T-helper 2 cell treated with Interferon-gamma antibody and Interleukin-4, amounts not matched to agents 100 ng/mL and 5 ng/mL, for 36 hours (primary cell): ENCODE measurements at regions not wholly inside any gene's neighbourhood (a gene's known extent, or its start where the extent isn't known, plus 50 kb on each side); places are given as distances from the start of the nearest gene placed in this dataset.

Experiments used
- intact Hi-C: fragments of 100-400 bp; cut with micrococcal nuclease; formaldehyde crosslinking; loops from one replicate; pipeline ENCODE4 v1.15.1; 2023

DNA sequence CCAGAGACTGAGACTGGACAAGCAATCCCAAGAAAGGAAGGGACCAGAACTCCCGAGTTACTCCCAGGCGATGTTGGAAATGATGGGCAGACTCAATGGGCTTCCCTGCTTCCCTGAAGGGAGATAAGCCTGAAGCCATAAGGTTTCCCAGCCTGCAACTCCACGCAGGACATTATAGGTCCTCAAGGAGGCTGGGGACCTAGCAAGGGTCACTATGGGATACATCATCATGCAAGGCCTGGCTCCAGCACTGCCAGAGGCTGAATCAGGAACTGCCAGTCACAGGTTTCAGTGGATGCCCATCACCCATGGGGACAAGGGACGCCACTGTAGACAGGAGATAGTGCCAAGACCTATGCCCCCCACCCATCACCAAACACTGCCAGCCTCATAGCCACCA lies 338.7 kb downstream of the IRS2 start:
- intact Hi-C loops = no loop called here

DNA sequence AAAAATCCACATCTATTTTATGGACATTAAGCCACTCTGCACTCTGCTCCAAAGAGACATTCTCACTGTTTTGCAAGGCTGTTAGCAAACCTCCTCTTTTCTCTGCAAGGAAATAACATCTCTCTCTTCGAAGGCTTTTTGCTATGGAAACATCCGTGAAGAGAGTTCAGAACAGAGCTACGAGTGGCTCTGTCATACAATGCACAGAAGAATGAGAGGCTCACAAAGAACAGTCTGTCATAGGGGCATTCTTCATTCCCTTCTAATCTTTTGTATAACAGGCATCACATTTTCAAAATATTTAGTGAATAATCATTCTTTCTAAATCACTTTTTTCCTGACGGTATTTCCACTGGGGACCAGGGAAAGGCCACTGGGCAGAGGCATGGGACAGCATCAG lies 346.1 kb downstream of the IRS2 start:
- intact Hi-C loops = no loop called here

DNA sequence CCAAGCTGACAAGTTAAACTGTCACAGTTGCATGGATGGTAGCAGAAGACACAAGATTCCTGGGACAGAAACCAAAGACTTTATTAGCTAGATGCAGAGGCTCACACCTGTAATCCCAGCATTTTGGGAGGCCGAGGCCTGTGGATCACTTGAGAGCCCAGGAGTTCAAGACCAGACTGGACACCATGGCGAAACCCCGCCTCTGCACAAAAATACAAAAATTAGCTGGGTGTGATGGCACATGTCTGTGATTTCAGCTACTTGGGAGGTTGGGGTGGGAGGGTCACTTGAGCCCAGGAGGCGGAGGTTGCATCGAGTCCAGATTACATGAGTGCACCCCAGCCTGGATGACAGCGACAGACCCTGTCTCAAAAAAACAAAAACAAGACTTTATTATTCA lies 346.6 kb downstream of the IRS2 start:
- intact Hi-C loops = no loop called here

DNA sequence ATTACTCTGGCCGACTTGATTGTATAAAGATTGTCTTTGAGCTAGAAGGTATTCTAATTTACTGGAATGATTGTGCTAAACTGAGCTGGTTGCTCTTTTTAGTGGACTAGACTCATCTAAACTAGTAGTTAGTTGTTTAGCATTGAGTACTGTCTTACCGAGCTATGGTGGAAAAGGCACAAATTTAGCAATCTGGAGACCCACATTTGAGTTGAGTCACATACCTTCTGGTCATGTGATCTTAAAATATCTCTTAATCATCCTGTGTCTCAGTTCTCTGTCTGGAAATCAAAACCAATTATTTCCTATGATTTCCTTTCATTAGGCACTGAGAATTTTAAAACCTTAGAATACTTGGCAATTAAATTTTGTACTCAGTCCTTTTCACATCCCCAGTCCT lies 349.5 kb downstream of the IRS2 start:
- intact Hi-C loops = no loop called here

DNA sequence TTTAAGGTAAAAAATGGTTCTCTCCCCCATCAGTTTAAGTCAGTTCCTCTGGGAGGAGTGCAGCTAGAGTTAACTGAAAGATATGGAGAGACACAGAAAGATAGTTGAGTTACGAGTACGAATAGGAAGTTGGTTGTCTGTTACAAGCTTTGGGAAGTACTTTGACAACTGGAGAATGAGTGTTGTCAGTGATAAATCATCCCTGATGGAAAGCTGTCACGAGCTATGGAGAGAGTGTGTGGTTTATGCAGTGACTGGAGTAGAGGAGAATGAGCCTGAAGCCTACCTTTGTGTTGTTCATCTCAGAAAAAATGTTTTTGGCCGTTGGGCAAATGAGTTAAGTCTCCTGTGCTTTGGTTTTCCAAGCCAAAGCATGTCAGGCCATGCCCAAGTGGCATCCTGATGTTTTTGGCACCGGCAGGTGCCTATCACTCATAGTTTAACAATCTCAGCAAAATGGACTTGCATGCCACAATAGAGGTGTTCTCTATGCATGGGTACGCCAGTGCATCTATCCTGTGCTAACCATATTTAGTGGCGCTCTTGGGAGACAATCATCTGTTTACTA lies 350.2 kb downstream of the IRS2 start:
- intact Hi-C loops = no loop called here

DNA sequence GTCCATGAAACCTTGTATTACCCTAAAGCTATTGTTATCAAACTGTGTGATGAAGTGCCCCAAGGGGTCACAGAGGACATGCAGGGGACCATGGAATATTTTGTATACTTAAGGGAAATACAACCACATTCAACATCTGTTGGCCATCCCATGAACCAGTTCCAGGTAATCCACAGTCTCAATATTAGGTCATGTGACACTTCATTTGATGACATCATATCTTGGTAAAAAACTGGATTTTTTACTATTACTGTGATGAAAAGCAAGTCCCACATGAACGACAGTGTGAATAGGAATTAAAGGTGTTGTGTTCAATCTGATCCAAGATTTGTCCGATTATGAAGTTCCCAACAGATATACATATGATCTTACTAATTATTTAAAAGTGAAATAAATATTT lies 355.2 kb downstream of the IRS2 start:
- intact Hi-C loops = no loop called here

DNA sequence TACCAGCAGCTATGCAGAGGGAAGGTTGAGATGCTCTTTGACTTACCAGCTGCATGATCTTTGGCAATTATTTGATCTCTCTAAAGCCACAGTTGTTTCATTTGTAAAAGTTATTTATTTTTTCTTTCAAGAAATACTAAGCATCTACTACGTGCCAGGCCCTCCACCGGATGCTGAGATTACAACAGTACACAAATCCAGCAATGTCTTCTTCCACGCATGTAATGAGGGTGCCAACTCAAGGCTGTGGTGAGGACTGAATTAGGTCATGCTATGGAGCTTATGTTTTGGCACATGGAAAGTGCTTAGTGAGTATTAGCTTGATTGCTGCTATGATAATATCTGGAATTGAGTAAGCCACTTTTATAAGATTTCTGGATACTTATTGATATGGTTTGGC lies 358.2 kb downstream of the IRS2 start:
- intact Hi-C loops = no loop called here

DNA sequence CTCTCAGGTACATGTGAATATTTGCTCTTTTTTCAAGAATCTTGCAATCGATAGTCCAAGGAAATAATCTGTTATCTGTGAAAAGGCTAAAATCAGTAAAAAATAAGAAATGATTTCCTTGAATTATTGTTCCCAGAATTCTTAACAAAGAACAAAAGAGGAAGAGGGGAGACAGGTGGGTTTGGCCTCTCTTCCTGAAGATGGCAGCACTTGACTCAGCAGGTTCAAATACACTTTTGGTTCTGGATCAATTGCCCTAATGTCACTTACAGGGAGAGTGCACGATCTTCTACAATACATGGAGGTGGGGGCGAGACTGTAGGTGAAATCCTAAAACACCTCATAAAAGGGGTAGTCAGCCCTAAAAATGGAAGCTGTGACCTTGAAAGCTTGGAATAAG lies 358.7 kb downstream of the IRS2 start:
- intact Hi-C loops = no loop called here

DNA sequence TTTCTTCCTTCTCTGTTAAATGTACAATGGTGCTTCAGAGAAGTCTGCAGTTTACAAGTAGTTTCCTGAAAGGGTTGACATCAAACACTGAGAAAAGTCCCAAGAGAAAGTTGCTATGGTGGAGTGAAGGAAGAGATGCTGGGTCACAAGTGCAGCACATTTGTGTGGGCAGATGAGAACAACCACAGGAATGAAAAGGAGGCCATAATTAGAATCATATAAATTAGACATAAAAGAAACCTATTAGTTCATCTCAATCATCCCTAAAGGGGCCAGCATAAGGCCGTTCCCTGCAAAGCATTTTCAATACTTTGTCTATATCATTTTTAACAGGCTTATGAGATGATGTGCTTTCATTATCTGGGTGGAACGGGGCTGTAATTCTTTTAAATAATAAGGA lies 359.2 kb downstream of the IRS2 start:
- intact Hi-C loops = no loop called here

DNA sequence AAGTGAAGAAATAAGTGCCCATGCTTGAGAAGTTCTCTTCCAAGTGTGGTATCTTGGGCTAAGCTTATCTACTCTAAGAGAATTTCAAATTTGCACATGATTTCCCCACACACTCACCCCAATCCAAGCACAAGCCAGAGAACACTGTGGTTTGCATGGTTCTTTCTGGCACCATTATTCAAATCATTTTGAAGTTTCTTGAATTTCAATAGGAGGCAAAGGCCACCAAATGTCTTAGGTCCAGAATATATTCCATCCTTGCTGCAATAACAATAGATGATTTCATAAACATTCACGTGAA lies 359.7 kb downstream of the IRS2 start:
- intact Hi-C loops = no loop called here

DNA sequence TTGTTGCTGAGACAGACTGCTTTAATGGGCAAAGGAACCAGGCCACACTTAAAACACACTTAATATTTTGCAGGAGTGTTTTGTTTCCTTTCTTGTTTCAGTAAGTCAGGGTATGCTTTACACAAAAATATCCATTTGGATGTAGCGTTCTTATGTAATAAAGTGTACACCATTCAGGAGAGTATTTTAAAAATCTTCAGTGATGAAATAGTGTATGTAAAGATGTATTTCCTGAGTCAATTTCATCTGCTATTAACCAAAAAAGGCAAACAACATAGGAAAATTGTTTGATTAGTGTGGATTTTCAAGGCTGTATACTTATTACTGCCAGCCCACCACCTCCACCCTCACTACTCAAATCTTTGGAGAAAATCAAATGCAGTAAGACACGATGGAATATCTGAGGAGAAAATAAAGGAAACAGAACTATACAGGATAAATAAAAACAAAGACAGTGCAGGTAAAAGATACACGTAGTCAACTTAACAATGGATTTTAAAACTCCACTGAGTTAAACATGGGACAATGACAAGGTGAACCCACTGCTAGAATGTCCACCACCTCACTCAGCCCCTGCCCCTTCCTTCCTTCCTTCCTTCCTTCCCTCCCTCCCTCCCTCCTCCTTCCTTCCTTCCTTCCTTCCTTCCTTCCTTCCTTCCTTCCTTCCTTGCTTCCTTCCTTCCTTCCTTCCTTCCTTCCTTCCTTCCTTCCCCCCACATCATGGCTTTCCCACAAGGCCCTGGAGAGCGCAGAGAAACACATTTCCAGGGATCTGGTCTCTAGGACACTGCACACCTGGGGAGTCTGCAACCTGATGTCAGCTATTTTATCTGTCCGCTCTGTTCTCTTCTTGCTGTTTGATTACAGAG lies 360.3 kb downstream of the IRS2 start:
- intact Hi-C loops = no loop called here

DNA sequence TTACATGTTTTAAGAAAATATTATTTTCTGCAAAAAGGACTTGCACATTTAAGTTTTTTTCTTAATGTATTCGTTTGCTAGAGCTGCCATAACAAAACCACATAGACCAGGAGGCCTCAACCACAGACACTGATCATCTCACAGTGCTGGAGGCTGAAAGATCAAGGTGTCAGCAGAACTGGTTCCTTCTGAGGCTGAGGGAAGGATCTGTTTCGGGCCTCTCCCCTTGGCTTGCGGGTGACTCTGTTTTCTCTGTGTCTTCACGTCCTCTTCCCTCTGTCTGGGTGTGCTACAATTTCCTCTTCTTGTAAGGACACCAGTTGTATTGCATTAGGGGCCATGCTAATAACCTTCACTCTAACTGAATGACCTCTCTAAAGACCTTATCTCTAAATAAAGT lies 364.2 kb downstream of the IRS2 start:
- intact Hi-C loops = no loop called here

DNA sequence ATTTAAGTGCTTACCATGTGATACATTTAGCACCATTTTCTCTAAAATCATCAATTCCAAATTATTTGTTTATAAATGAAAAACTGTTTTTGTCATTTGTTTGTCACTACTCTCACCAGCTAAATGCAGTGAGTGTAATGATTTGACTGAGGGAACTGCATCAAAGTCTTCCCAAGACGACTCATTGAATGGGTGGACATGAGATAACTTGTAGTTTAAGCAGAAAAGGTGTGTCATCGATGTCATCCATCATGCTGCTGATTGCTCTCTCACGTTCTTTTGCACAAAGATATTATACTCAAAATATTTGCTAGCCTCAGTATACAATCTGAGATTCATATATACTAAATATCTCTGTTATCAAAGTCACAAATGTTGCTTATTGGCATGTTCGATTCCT lies 366.5 kb downstream of the IRS2 start:
- intact Hi-C loops = no loop called here

DNA sequence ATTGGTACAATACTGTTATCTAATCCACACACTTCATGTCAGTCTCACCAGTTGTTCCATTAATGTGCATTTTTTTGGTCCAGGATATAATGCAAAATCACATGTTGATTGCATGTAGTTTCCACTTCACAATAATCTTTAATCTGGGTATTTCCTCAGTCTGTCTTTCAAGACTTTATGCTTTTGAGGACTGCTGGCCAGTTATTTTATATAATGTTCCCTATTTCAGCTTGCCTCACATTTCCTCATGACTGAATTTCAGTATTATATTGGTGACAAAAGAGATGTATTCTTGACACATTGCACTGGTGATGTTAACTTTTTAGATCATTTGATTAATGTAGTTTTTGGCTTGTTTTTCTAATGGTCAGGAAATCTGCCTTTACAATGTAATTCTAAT lies 368.3 kb downstream of the IRS2 start:
- intact Hi-C loops = no loop called here

DNA sequence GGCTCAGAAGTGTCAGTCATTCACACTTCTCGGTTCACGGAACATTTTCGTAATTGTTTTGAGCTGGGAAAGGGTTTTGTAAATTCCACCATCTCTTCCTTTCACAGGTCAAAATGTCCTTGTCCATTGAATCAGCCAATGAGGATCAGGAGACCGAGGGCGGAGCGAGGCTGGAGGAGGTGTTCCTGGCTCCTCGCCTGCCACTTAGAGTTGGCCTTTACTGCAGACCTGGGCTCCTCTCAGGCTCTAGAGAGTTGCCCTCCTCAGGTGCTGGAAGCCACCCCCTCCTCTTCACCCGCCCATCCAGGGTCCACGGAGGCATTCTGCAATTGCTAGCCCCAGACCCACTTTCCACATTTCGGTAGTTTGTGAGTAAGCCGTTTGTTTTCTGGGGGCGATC lies 370.4 kb downstream of the IRS2 start:
- intact Hi-C loops = no loop called here

DNA sequence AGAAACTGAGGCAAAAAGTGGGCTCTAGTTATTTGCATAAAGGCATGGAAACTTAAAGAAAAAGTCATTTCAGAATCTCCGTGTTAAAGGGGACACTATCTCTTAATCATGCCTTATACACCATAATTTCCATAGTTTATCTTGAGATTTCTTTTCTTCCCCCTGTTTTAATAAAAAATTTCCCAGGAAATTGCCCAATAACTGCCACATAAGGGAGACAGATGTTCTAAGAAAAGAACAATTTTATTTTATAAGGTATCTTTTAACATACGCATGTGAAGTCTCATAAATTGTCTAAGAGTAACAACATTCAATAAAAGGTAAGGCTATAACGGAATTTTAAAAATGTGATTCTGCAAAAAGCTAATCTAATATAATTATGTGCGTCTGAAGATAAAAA lies 371.3 kb downstream of the IRS2 start:
- intact Hi-C loops = no loop called here

DNA sequence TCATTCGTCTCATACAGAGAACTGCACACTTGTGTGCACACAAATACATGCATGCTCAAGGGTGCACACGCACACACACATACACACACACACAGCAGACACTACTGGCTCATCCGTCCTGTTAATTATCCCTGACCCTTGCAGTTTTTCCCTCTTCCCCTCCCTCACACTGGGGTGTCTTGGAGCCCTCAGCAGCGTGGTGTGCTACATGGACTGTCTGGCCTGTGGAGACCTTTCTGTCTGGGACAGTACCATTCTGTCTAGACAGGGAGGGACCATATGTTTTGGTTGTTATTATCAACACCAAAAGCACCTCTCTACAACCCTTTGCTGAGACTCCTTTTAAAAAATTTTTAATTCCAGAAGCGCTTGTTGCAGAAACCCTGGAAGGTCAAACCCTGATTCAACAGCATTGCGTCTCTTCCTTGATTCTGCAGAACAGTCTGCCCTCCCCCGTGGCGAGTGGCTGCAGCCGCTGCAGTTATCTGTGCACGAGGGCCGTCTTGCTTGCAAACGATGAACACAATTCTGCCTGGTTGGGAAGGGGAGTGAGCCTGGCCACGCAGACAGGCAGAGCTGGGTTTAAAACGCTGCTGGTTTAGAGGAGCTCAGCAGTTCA lies 374.0 kb downstream of the IRS2 start:
- intact Hi-C loops = no loop called here

DNA sequence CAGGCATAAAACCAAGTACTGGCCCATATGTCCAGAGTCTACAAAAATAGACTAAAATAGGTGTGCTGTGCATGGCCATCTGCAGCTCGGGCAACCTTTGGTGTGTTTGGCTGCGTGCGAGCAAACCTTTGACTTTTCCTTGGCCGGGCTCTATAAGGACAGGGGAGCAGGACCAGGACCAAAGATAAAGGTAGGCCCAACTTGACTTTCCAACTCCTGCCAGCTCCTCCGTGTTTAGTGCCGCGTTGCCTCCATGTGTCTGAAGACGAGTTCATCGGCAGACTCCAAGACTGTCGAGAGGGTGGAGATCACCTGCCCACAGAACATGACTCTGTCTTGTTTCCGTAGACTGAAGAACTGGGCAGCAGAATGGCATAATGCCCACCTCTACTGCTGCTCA lies 375.5 kb downstream of the IRS2 start:
- intact Hi-C loops = no loop called here

DNA sequence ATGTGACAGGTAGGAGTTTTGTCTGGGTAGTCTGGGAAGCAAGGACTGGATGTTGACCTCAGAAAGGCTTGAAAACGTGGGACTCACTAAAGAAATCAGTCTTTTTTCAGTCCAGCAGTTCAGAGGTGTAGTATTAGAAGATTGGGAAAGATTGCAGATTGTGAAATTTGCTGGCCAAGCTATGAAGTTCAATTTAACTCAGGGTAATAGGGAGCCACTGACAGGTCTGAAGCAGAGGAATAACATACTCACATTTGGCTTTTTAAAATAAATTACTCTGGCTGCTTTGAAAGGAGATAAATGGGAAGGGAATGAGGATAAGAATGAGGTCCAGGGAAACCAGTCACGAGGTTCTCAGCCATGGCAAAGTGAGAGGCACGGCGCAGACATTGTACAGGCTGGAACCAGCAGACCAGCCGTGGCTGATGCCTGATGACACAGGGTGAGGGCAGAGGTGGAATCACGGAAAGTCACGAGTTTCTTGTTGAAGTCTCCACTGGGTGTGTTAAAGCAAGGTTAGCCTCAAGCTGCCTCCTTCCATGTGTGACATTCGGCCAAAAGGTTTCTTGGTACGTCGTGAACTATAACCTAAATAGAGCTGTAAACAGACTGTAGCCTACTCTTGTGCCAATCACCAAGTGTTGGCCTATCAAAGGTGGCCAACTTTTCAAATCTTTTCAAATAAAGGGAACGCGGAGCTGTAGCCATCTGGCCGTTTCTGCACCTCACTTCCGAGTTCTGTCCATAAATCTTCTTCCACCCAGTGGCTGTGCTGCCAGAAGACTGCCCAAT lies 377.6 kb downstream of the IRS2 start:
- intact Hi-C loops = no loop called here

DNA sequence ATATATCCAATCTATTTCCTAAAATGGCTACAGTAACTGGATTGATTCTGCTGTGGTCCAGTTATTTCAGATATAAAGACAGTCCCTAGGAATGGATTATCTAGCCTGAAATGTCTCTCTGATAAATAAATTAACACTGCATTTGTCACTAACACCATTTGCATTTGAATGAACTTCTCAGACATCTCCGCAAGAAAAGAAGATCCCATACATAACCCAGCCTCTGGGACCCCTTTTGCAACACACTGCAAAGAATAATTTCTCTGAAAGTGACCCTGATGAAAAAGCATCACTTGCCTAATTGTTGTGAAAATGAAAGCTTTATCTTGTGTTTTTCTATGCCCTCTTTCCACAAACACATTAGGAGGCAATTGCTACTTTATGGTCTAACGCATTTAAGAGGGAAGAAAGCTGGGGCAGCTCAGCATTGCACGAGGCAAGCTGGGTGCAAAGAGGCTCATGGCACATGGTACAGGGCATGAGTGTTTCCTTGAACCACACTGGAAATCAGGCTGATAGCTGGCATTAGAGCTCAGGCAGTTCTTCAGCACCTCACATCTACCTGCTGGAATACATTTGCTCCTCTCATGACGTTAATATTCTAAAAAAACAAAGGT lies 379.9 kb downstream of the IRS2 start:
- intact Hi-C loops = no loop called here

DNA sequence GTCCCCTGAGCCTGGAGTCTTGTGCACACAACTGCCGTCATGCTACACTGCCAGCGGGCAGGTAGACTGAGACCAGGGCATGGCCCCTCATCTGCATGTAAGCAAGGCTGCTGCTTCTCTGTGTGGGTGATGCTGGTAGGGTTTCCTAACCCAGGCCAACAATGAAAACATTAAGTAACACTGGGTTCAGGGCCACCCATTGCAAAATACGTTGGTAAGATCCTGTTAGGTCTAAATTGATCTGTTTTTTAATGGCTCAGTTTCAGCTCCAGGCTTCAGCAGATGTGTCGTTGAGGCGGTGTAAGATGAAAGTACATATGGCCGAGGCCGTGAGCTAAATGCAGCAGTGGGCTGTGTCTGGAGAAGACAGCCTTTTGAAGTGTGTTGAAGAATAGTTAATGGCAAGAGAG lies 383.4 kb downstream of the IRS2 start:
- intact Hi-C loops = no loop called here

DNA sequence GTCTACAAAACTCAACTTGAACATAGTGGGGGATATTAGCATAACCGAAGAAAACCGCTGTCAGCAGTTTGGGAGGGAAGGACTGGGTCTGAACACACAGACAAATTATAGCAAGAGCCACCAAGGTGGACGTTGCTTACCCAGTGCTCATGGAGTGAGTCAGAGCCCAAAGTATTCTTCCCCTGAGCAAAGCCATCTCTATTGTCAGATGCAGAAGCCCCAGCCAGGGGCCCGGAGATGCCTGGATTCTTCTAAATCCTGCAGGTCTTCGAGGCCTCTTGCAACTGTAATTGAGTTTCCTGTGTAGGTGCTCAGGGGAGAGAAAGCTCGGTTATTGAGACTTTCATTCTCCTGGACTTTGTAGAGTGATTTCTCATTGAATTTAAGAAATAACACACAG lies 384.5 kb downstream of the IRS2 start:
- intact Hi-C loops = no loop called here
